Vagina (tissue), 2 donors: ENCODE measurements at regions not wholly inside any gene's neighbourhood (a gene's known extent, or its start where the extent isn't known, plus 50 kb on each side); places are given as distances from the start of the nearest gene placed in this dataset.

Experiments used
- POLR2A ChIP-seq, 2 donors: fragments of 450-650 bp; IDR thresholded peaks; one replicate each; pipeline ENCODE4 v1.6.1; 2017; ENCODE audit warnings: antibody characterized with exemption in 2 of 2, mild to moderate bottlenecking in 2 of 2, moderate library complexity in 2 of 2
- TF ChIP-seq, protein P1 (sequence below), 3 experiments: fragments of 450-650 bp in 2 of 3; fragments of 200-600 bp in 1 of 3; sonication (generic) in 1 of 3; IDR thresholded peaks; one replicate each; pipeline ENCODE4 v1.5.1; 2017 to 2019; ENCODE audit warnings: antibody characterized with exemption in 3 of 3, mild to moderate bottlenecking in 2 of 3, moderate library complexity in 2 of 3

DNA sequence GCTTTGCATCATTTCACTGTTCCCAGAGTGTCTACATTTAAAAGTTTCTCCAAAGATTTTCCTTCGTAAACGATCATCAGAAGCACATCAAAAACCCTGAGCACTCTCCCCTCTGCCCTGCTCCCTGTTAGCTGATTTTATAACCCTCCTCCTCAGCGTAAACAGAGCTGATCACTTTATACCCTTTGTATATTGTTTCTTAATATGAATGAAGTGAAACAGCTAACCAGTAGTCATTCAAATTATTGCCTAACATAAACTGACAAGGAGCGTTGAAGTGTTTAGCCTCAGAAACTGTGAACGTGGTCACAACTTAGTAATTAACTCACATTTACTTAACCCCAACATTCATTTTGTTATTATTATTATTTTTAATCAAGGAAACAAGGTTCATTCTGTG lies 160.0 kb upstream of the FOXF1 start:
- TF ChIP-seq, protein P1, sequence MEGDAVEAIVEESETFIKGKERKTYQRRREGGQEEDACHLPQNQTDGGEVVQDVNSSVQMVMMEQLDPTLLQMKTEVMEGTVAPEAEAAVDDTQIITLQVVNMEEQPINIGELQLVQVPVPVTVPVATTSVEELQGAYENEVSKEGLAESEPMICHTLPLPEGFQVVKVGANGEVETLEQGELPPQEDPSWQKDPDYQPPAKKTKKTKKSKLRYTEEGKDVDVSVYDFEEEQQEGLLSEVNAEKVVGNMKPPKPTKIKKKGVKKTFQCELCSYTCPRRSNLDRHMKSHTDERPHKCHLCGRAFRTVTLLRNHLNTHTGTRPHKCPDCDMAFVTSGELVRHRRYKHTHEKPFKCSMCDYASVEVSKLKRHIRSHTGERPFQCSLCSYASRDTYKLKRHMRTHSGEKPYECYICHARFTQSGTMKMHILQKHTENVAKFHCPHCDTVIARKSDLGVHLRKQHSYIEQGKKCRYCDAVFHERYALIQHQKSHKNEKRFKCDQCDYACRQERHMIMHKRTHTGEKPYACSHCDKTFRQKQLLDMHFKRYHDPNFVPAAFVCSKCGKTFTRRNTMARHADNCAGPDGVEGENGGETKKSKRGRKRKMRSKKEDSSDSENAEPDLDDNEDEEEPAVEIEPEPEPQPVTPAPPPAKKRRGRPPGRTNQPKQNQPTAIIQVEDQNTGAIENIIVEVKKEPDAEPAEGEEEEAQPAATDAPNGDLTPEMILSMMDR (IDR thresholded peaks at IDR 0.05) = no peak
- no peak for TF ChIP-seq POLR2A (IDR thresholded peaks at IDR 0.05)
